ENCODE measurements at regions not wholly inside any gene's neighbourhood (a gene's known extent, or its start where the extent isn't known, plus 50 kb on each side); places are given as distances from the start of the nearest gene placed in this dataset.

- no peak overlapping the region for H3K4me3 ChIP-seq (ENCODE audit: severe bottlenecking)
- peaks cover 38% of the 10 kb centered on the region for H3K4me1 ChIP-seq (ENCODE audit: insufficient read depth, poor library complexity, severe bottlenecking)
- no peak for TF ChIP-seq CTCF (IDR thresholded peaks at IDR 0.05; ENCODE audit: poor library complexity, severe bottlenecking)
- H3K27ac ChIP-seq (ENCODE audit: poor library complexity, severe bottlenecking), result peak overlapping the region; percentile 94
- DNase-seq (ENCODE audit: low spot score) (peak; percentile 33), ATAC-seq (ENCODE audit: low read depth) (no peak)
- no peaks in the 10 kb centered on the region for H3K27me3 ChIP-seq (ENCODE audit: insufficient read depth, poor library complexity, severe bottlenecking)
- no peaks in the 10 kb centered on the region for H3K36me3 ChIP-seq (ENCODE audit: low read depth)
- no peaks in the 10 kb centered on the region for H3K9me3 ChIP-seq (ENCODE audit: severe bottlenecking)
Observed at GRCh38 chr17:77618173-77618572, 340.3 kb upstream of the TNRC6C start.

GRCh38 chr17:77618731-77619130, 339.8 kb upstream of the TNRC6C start:
- H3K4me3 ChIP-seq (ENCODE audit: severe bottlenecking), result no peak overlapping the region
- H3K27ac ChIP-seq (ENCODE audit: poor library complexity, severe bottlenecking), result peak overlapping the region; percentile 94
- no peak for ATAC-seq (ENCODE audit: low read depth)

GRCh38 chr17:77619326-77619725, 339.2 kb upstream of the TNRC6C start:
- H3K36me3 ChIP-seq (ENCODE audit: low read depth), result no peaks in the 10 kb centered on the region
- H3K27ac ChIP-seq (ENCODE audit: poor library complexity, severe bottlenecking), result peak overlapping the region; percentile 94
- peaks cover 38% of the 10 kb centered on the region for H3K4me1 ChIP-seq (ENCODE audit: insufficient read depth, poor library complexity, severe bottlenecking)
- peak; percentile 15 for DNase-seq (ENCODE audit: low spot score)
- no peak overlapping the region for H3K4me3 ChIP-seq (ENCODE audit: severe bottlenecking)
- no peak for TF ChIP-seq CTCF (IDR thresholded peaks at IDR 0.05; ENCODE audit: poor library complexity, severe bottlenecking)
- no peaks in the 10 kb centered on the region for H3K9me3 ChIP-seq (ENCODE audit: severe bottlenecking)
- no peaks in the 10 kb centered on the region for H3K27me3 ChIP-seq (ENCODE audit: insufficient read depth, poor library complexity, severe bottlenecking)
- ATAC-seq (ENCODE audit: low read depth), result no peak

More at GRCh38 chr17:77618731-77619130, 339.8 kb upstream of the TNRC6C start:
- Histone ChIP-seq H3K4me1 (ENCODE audit: insufficient read depth, poor library complexity, severe bottlenecking) (peaks cover 38% of the 10 kb centered on the region), H3K36me3 (ENCODE audit: low read depth) (no peaks in the 10 kb centered on the region), H3K9me3 (ENCODE audit: severe bottlenecking) (no peaks in the 10 kb centered on the region), H3K27me3 (ENCODE audit: insufficient read depth, poor library complexity, severe bottlenecking) (no peaks in the 10 kb centered on the region)
- no peak for TF ChIP-seq CTCF (IDR thresholded peaks at IDR 0.05; ENCODE audit: poor library complexity, severe bottlenecking)
- peak; percentile 43 for DNase-seq (ENCODE audit: low spot score)

- DNase-seq (ENCODE audit: low spot score), result peak; percentile 32
- Histone ChIP-seq H3K36me3 (ENCODE audit: low read depth) (no peaks in the 10 kb centered on the region), H3K27ac (ENCODE audit: poor library complexity, severe bottlenecking) (peak overlapping the region; percentile 94)
Observed at GRCh38 chr17:77619851-77620250, 338.7 kb upstream of the TNRC6C start.

More at GRCh38 chr17:77619851-77620250, 338.7 kb upstream of the TNRC6C start:
- H3K9me3 ChIP-seq (ENCODE audit: severe bottlenecking), result no peaks in the 10 kb centered on the region
- H3K27me3 ChIP-seq (ENCODE audit: insufficient read depth, poor library complexity, severe bottlenecking), result no peaks in the 10 kb centered on the region
- H3K4me3 ChIP-seq (ENCODE audit: severe bottlenecking), result no peak overlapping the region
- ATAC-seq (ENCODE audit: low read depth), result peak; percentile 43; the same call in 2 of the 3 replicates
- TF ChIP-seq CTCF (IDR thresholded peaks at IDR 0.05; ENCODE audit: poor library complexity, severe bottlenecking), result no peak
- H3K4me1 ChIP-seq (ENCODE audit: insufficient read depth, poor library complexity, severe bottlenecking), result peaks cover 38% of the 10 kb centered on the region

Measured in RWPE2 (cell line).